ENCODE measurements at regions not wholly inside any gene's neighbourhood (a gene's known extent, or its start where the extent isn't known, plus 50 kb on each side); places are given as distances from the start of the nearest gene placed in this dataset.

GRCh38 chr15:98452238-98452637 is 196.1 kb upstream of the IGF1R start:
- no peak for ATAC-seq
- Histone ChIP-seq H3K9ac (ENCODE audit: insufficient read depth in 1 of 2, low read depth in 2 of 2, low read length in 2 of 2) (no peak overlapping the region), H3K4me3 (no peak overlapping the region), H3K27ac (ENCODE audit: extremely low read depth, low read depth, low read length) (no peak overlapping the region), H3K9me1 (ENCODE audit: control insufficient read depth, insufficient read depth, low read length) (no peaks in the 10 kb centered on the region), H3K79me2 (ENCODE audit: control insufficient read depth, insufficient read depth, low read length) (no peaks in the 10 kb centered on the region), H3K4me1 (replicated peaks in 1 of 2; ENCODE audit: control insufficient read depth in 2 of 2, insufficient read depth in 2 of 2, low read length in 2 of 2) (no peaks in the 10 kb centered on the region), H3K27me3 (ENCODE audit: control insufficient read depth in 2 of 2, insufficient read depth in 2 of 2, low read length in 2 of 2) (peaks cover 0 to 4% of the 10 kb centered on the region in 2 experiments; a peak in 1 of 5 replicates), H3K4me2 (ENCODE audit: insufficient read depth, low read length) (no peak overlapping the region), H4K20me1 (replicated peaks; ENCODE audit: control insufficient read depth, insufficient read depth, low read length) (no peaks in the 10 kb centered on the region), H2AFZ (ENCODE audit: low read depth, low read length) (no peak overlapping the region), H3K9me3 (replicated peaks; ENCODE audit: control insufficient read depth, insufficient read depth, low read depth, low read length) (no peaks in the 10 kb centered on the region), H3K36me3 (ENCODE audit: control insufficient read depth, insufficient read depth, low read length) (no peaks in the 10 kb centered on the region)
- ChIA-PET POLR2A (interaction anchor here (0.7 kb wide), 1 partner anchor 358 kb away, joined by 3 read pairs; no protein-coding TSS in a partner anchor), CTCF (ENCODE audit: low intra/inter-chr PET ratio) (no interaction called here)
- WGBS (ENCODE audit: insufficient coverage, low coverage, missing lambda C conversion rate) = 0% methylated on average over 4 of the region's 4 CpGs
- no peak for DNase-seq (ENCODE audit: extremely low read depth in 1 of 4, low spot score in 3 of 4)
- no TSS peak for BruUV-seq (replicated peaks)
- intact Hi-C loops (cut with micrococcal nuclease) (no loop called here), in situ Hi-C loops (cut with MboI) (no loop called here)
- TF ChIP-seq ZNF23 (CRISPR knock-in tag; IDR thresholded peaks at IDR 0.05) (no peak), ZNF384 (IDR thresholded peaks at IDR 0.05; ENCODE audit: low read depth, low read length) (no peak), PHF8 (IDR thresholded peaks at IDR 0.05; ENCODE audit: borderline replicate concordance, low read length) (no peak), FOXO4 (CRISPR knock-in tag; IDR thresholded peaks at IDR 0.05) (no peak), GATAD2A (IDR thresholded peaks at IDR 0.05) (no peak), HMBOX1 (IDR thresholded peaks at IDR 0.05) (no peak)
- FAIRE-seq = no peak
